ENCODE measurements at regions not wholly inside any gene's neighbourhood (a gene's known extent, or its start where the extent isn't known, plus 50 kb on each side); places are given as distances from the start of the nearest gene placed in this dataset.

DNA sequence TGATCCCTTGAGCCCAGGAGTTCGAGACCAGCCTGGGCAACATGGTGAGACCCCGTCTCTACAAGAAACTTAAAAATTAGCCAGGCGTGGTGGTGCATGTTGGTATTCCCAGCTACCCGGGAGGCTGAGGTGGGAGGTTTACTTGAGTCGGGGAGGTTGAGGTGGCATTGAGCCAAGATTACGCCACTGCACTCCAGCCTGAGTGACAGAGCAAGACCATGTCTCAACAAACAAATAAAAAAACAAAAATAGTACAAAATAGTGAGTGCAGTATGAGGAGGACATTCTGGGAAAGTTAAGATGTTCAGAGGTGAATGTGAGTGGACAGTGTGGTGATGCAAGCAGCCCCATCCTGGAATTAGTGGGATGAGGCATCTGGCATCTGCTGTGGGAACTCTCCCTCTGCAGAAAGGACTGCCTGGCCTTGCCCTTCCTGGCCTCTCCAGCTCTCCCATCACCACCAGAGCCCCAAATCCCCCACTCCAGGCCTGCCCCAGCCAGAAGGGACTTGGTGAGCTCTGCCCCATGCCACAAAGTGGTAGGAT, 96.6 kb upstream of the PARD3 start:
- ATAC-seq (no peak), DNase-seq (no peak)
- no peak for TF ChIP-seq POLR2A (IDR thresholded peaks at IDR 0.05)
- H3K4me1 ChIP-seq, result no peaks in the 10 kb centered on the region
- no peak overlapping the region for H3K4me3 ChIP-seq
- WGBS, 2 donors, result 81 to 89% methylated on average over 6 of the region's 6 CpGs
- H3K9me3 ChIP-seq, result no peaks in the 10 kb centered on the region
- no peaks in the 10 kb centered on the region for H3K36me3 ChIP-seq (replicated peaks in 1 of 2; ENCODE audit: insufficient read depth in 1 of 2, low read depth in 2 of 2)
- no peaks in the 10 kb centered on the region for H3K27me3 ChIP-seq
- intact Hi-C loops (cut with DNase I), result no loop called here
- no peak overlapping the region for H3K27ac ChIP-seq

DNA sequence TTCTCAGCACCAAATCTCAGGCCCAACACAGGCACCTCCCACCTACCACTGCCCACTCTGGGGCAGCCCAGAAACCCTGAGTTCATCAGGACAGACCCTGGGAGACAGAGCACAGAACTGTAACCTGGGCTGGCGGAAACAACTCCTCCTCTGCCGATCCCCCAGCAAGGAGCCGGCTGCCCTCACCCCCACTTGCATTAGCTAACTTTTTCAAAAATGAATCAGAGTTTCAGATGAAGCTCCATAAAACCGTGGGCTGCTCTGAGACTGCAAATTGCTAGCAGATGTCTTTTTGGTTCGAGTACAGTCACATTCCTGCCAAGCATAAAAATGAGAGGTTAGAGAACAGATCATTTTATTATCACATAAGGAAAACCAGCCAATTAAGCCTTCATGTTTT, 93.4 kb upstream of the PARD3 start:
- Histone ChIP-seq H3K36me3 (replicated peaks in 1 of 2; ENCODE audit: insufficient read depth in 1 of 2, low read depth in 2 of 2) (no peaks in the 10 kb centered on the region), H3K27ac (no peak overlapping the region), H3K4me3 (no peak overlapping the region), H3K9me3 (no peaks in the 10 kb centered on the region), H3K27me3 (no peaks in the 10 kb centered on the region), H3K4me1 (no peaks in the 10 kb centered on the region)
- intact Hi-C loops (cut with DNase I), result no loop called here
- no peak for DNase-seq
- 70 to 84% methylated on average over 5 of the region's 5 CpGs for WGBS, 2 donors
- TF ChIP-seq POLR2A (IDR thresholded peaks at IDR 0.05), result no peak
- TF ChIP-seq CTCF (IDR thresholded peaks at IDR 0.05), result no peak
- ATAC-seq, result no peak

- no peak for TF ChIP-seq POLR2A (IDR thresholded peaks at IDR 0.05)
- TF ChIP-seq CTCF (IDR thresholded peaks at IDR 0.05), result no peak
- H3K9me3 ChIP-seq, result no peaks in the 10 kb centered on the region
- DNase-seq (no peak), ATAC-seq (no peak)
- no peaks in the 10 kb centered on the region for H3K4me1 ChIP-seq
- intact Hi-C loops (cut with DNase I), result no loop called here
- H3K36me3 ChIP-seq (replicated peaks in 1 of 2; ENCODE audit: insufficient read depth in 1 of 2, low read depth in 2 of 2), result no peaks in the 10 kb centered on the region
- no peak overlapping the region for H3K27ac ChIP-seq
- no peaks in the 10 kb centered on the region for H3K27me3 ChIP-seq
- WGBS, 2 donors, result 45 to 63% methylated on average over 5 of the region's 5 CpGs
- H3K4me3 ChIP-seq, result no peak overlapping the region
Observed at GRCh38 chr10:34907743-34908430, 92.8 kb upstream of the PARD3 start.

GRCh38 chr10:34906067-34906965, 91.2 kb upstream of the PARD3 start:
- TF ChIP-seq POLR2A (IDR thresholded peaks at IDR 0.05) (no peak), CTCF (IDR thresholded peaks at IDR 0.05) (no peak)
- no peaks in the 10 kb centered on the region for H3K4me1 ChIP-seq
- no peak overlapping the region for H3K27ac ChIP-seq
- WGBS, 2 donors, result 71 to 89% methylated on average over 28 to 29 of the region's 29 CpGs
- no peaks in the 10 kb centered on the region for H3K36me3 ChIP-seq (replicated peaks in 1 of 2; ENCODE audit: insufficient read depth in 1 of 2, low read depth in 2 of 2)
- no peak for ATAC-seq
- H3K9me3 ChIP-seq, result no peaks in the 10 kb centered on the region
- no peaks in the 10 kb centered on the region for H3K27me3 ChIP-seq
- peak in 1 of 4 donors; percentile 5 for DNase-seq
- no peak overlapping the region for H3K4me3 ChIP-seq
- intact Hi-C loops (cut with DNase I), result no loop called here

GRCh38 chr10:34905200-34905927, 90.3 kb upstream of the PARD3 start:
- Histone ChIP-seq H3K9me3 (no peaks in the 10 kb centered on the region), H3K4me3 (no peak overlapping the region), H3K27ac (no peak overlapping the region), H3K4me1 (no peaks in the 10 kb centered on the region), H3K36me3 (replicated peaks in 1 of 2; ENCODE audit: insufficient read depth in 1 of 2, low read depth in 2 of 2) (no peaks in the 10 kb centered on the region), H3K27me3 (no peaks in the 10 kb centered on the region)
- intact Hi-C loops (cut with DNase I), result no loop called here
- TF ChIP-seq POLR2A (IDR thresholded peaks at IDR 0.05), result no peak
- TF ChIP-seq CTCF (IDR thresholded peaks at IDR 0.05), result no peak
- ATAC-seq (no peak), DNase-seq (no peak)
- 74 to 78% methylated on average over 9 of the region's 9 CpGs for WGBS, 2 donors

Measured in body of pancreas (tissue), 4 donors.